Suprapubic skin (tissue), 4 donors: ENCODE measurements at regions not wholly inside any gene's neighbourhood (a gene's known extent, or its start where the extent isn't known, plus 50 kb on each side); places are given as distances from the start of the nearest gene placed in this dataset.

Experiments
- DNase-seq, 2 donors: peaks; one replicate each; pipeline ENCODE4 v3.0.0-alpha.2; 2019; ENCODE audit warnings: low spot score in 2 of 2
- H3K27ac ChIP-seq: fragments of 200-600 bp; sonication (generic); one replicate; pipeline ENCODE4 v1.5.1; 2019
- H3K27me3 ChIP-seq: fragments of 200-600 bp; sonication (generic); one replicate; pipeline ENCODE4 v1.5.1; 2019
- H3K36me3 ChIP-seq: fragments of 200-600 bp; sonication (generic); one replicate; pipeline ENCODE4 v1.5.1; 2019
- H3K4me1 ChIP-seq: fragments of 200-600 bp; sonication (generic); one replicate; pipeline ENCODE4 v1.5.1; 2019
- H3K4me3 ChIP-seq: fragments of 200-600 bp; sonication (generic); one replicate; pipeline ENCODE4 v1.5.1; 2019; ENCODE audit warnings: mild to moderate bottlenecking
- H3K9me3 ChIP-seq: fragments of 200-600 bp; sonication (generic); one replicate; pipeline ENCODE4 v1.5.1; 2019
- CTCF ChIP-seq, 2 donors: fragments of 200-600 bp in 1 of 2; fragments of 450-650 bp in 1 of 2; sonication (generic) in 1 of 2; IDR thresholded peaks; one replicate each; pipeline ENCODE4 v1.5.1; 2016 to 2019; ENCODE audit warnings: antibody characterized with exemption in 2 of 2, mild to moderate bottlenecking in 1 of 2, moderate library complexity in 1 of 2
- EP300 ChIP-seq: sonication (generic); formaldehyde crosslinking; IDR thresholded peaks from one replicate; pipeline ENCODE4 v1.6.1; 2017; ENCODE audit warnings: antibody characterized with exemption
- POLR2A ChIP-seq, 2 donors: fragments of 450-650 bp; IDR thresholded peaks; one replicate each; pipeline ENCODE4 v1.6.1; 2017; ENCODE audit warnings: antibody characterized with exemption in 2 of 2, mild to moderate bottlenecking in 2 of 2, moderate library complexity in 2 of 2
- POLR2AphosphoS5 ChIP-seq, 3 donors: sonication (generic); formaldehyde crosslinking; IDR thresholded peaks; one replicate each; pipeline ENCODE4 v1.6.1; 2017; ENCODE audit warnings: antibody characterized with exemption in 3 of 3
- WGBS: methylation state at CpG from one replicate; pipeline ENCODE4 v1.1.5; 2018; 5-methylcytosine and 5-hydroxymethylcytosine counted together

GRCh38 chr7:24341691-24342413, 57.9 kb downstream of the NPY start:
- Histone ChIP-seq H3K4me1 (no peaks in the 10 kb centered on the region), H3K27me3 (peaks cover 3% of the 10 kb centered on the region), H3K36me3 (no peaks in the 10 kb centered on the region), H3K9me3 (no peaks in the 10 kb centered on the region), H3K27ac (no peak overlapping the region), H3K4me3 (no peak overlapping the region)
- DNase-seq, result no peak
- TF ChIP-seq POLR2A (IDR thresholded peaks at IDR 0.05) (no peak), EP300 (no peak), POLR2AphosphoS5 (IDR thresholded peaks at IDR 0.05) (no peak), CTCF (IDR thresholded peaks at IDR 0.05) (no peak)
- WGBS, result 80% methylated on average over 3 of the region's 3 CpGs

GRCh38 chr7:24343614-24344013, 59.6 kb downstream of the NPY start:
- TF ChIP-seq CTCF (IDR thresholded peaks at IDR 0.05) (no peak), POLR2AphosphoS5 (IDR thresholded peaks at IDR 0.05) (no peak), POLR2A (IDR thresholded peaks at IDR 0.05) (no peak), EP300 (no peak)
- H3K36me3 ChIP-seq, result no peaks in the 10 kb centered on the region
- H3K4me1 ChIP-seq, result no peaks in the 10 kb centered on the region
- H3K4me3 ChIP-seq, result no peak overlapping the region
- H3K9me3 ChIP-seq, result no peaks in the 10 kb centered on the region
- WGBS, result 57% methylated on average over 2 of the region's 2 CpGs
- no peak for DNase-seq
- no peak overlapping the region for H3K27ac ChIP-seq
- H3K27me3 ChIP-seq, result no peaks in the 10 kb centered on the region

GRCh38 chr7:24346129-24346528, 62.1 kb downstream of the NPY start:
- WGBS, result 49% methylated on average over 5 of the region's 5 CpGs
- TF ChIP-seq POLR2A (IDR thresholded peaks at IDR 0.05), result no peak
- no peak for TF ChIP-seq POLR2AphosphoS5 (IDR thresholded peaks at IDR 0.05)
- no peak for TF ChIP-seq CTCF (IDR thresholded peaks at IDR 0.05)
- no peak for TF ChIP-seq EP300
- H3K27me3 ChIP-seq, result no peaks in the 10 kb centered on the region
- H3K27ac ChIP-seq, result no peak overlapping the region
- H3K36me3 ChIP-seq, result no peaks in the 10 kb centered on the region
- no peak for DNase-seq
- no peaks in the 10 kb centered on the region for H3K9me3 ChIP-seq
- H3K4me1 ChIP-seq, result no peaks in the 10 kb centered on the region
- H3K4me3 ChIP-seq, result no peak overlapping the region

- H3K36me3 ChIP-seq, result no peaks in the 10 kb centered on the region
- DNase-seq, result no peak
- TF ChIP-seq EP300 (no peak), POLR2A (IDR thresholded peaks at IDR 0.05) (no peak), CTCF (IDR thresholded peaks at IDR 0.05) (no peak), POLR2AphosphoS5 (IDR thresholded peaks at IDR 0.05) (no peak)
- H3K27me3 ChIP-seq, result no peaks in the 10 kb centered on the region
- H3K27ac ChIP-seq, result no peak overlapping the region
- WGBS, result 98% methylated on average over 3 of the region's 3 CpGs
- H3K4me1 ChIP-seq, result no peaks in the 10 kb centered on the region
- H3K9me3 ChIP-seq, result no peaks in the 10 kb centered on the region
- H3K4me3 ChIP-seq, result no peak overlapping the region
These were observed 62.7 kb downstream of the NPY start for GRCh38 chr7:24346716-24347115.

GRCh38 chr7:24349339-24349738, 65.3 kb downstream of the NPY start:
- no peaks in the 10 kb centered on the region for H3K9me3 ChIP-seq
- no peak for DNase-seq
- no peak overlapping the region for H3K4me3 ChIP-seq
- H3K27ac ChIP-seq, result no peak overlapping the region
- 50% methylated on average over 2 of the region's 2 CpGs for WGBS
- H3K27me3 ChIP-seq, result no peaks in the 10 kb centered on the region
- no peaks in the 10 kb centered on the region for H3K4me1 ChIP-seq
- no peaks in the 10 kb centered on the region for H3K36me3 ChIP-seq
- TF ChIP-seq POLR2AphosphoS5 (IDR thresholded peaks at IDR 0.05) (no peak), CTCF (IDR thresholded peaks at IDR 0.05) (no peak), POLR2A (IDR thresholded peaks at IDR 0.05) (no peak), EP300 (no peak)
